ENCODE measurements at regions not wholly inside any gene's neighbourhood (a gene's known extent, or its start where the extent isn't known, plus 50 kb on each side); places are given as distances from the start of the nearest gene placed in this dataset.

DNA sequence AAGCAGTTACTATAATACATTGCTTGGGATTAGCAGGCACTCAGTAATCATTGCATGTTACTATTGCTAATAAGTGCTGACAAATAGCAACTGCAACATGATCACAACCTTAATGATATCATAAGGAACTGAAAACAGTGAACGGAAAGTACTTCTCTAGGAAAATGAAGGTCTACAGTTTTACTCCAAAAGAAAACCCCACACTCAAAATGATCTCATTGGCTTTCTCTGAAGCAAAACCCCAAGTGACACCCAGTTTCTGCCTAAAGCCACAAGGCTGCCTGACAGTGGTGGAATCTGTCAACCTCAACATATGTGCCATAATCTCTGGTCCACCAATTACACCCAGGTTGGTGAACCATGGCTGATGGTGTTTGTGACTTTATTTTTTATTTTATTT, 137.6 kb downstream of the PTGER3 start:
- Mint-ChIP-seq H3K27me3 (no peaks in the 10 kb centered on the region), H3K27ac (no peak overlapping the region), H3K4me3 (no peak overlapping the region), H3K9me3 (peaks cover 0 to 2% (median 2%) of the 10 kb centered on the region in 3 donors), H3K36me3 (no peaks in the 10 kb centered on the region), H3K4me1 (no peaks in the 10 kb centered on the region)

DNA sequence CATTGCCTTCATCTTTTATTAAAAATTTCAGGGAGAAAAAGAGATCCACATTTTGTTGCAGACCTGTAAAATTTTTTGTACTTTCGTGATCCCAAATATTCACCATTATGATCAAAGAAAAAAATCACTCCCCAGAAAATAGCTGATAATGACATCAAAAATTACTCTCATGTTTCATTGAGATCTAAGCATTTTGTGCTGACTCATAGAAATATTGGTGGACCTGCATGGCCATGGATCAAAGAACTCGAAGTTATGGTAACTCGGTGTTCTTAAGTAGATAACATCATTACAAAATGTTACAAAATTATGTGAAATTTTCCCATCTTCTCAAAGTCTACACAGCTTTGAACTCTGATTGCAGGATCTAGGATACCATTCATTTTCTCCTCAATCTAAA, 135.8 kb downstream of the PTGER3 start:
- H3K4me1 Mint-ChIP-seq: no peaks in the 10 kb centered on the region
- peaks cover 0 to 2% (median 2%) of the 10 kb centered on the region in 3 donors for H3K9me3 Mint-ChIP-seq
- no peaks in the 10 kb centered on the region for H3K27me3 Mint-ChIP-seq
- no peak overlapping the region for H3K27ac Mint-ChIP-seq
- no peak overlapping the region for H3K4me3 Mint-ChIP-seq
- H3K36me3 Mint-ChIP-seq: no peaks in the 10 kb centered on the region

DNA sequence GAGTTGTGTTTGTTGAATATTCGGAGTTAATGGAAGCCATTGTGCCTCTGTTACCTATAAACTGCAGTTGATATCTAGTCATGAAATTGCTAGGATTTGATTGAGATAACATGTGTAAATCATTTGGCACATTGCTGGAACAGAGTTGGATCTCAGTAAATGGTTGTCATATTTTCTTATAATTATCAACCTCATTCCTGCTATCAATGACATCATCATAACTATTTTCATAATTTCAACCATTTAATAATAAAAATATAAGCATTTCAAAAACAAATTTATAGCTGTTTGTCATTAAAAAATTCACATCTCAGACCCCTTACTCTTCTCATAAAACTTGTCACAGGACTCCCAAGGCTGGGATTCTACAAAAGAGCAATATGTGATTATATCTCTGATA, 133.4 kb downstream of the PTGER3 start:
- Mint-ChIP-seq H3K9me3 (peaks cover 0 to 2% (median 2%) of the 10 kb centered on the region in 3 donors), H3K27me3 (no peaks in the 10 kb centered on the region)

GRCh38 chr1:70915258-70916033, 132.2 kb downstream of the PTGER3 start:
- Mint-ChIP-seq H3K27ac (no peak overlapping the region), H3K4me1 (no peaks in the 10 kb centered on the region), H3K36me3 (no peaks in the 10 kb centered on the region), H3K9me3 (peaks cover 0 to 2% (median 2%) of the 10 kb centered on the region in 3 donors), H3K4me3 (no peak overlapping the region), H3K27me3 (no peaks in the 10 kb centered on the region)

More for the DNA sequence above, 133.4 kb downstream of the PTGER3 start:
- no peak overlapping the region for H3K4me3 Mint-ChIP-seq
- H3K4me1 Mint-ChIP-seq: no peaks in the 10 kb centered on the region
- no peaks in the 10 kb centered on the region for H3K36me3 Mint-ChIP-seq
- H3K27ac Mint-ChIP-seq: no peak overlapping the region

- no peak overlapping the region for H3K4me3 Mint-ChIP-seq
- H3K36me3 Mint-ChIP-seq: no peaks in the 10 kb centered on the region
- peaks cover 0 to 2% (median under 1%) of the 10 kb centered on the region in 3 donors for H3K9me3 Mint-ChIP-seq
- no peak overlapping the region for H3K27ac Mint-ChIP-seq
- no peaks in the 10 kb centered on the region for H3K4me1 Mint-ChIP-seq
- H3K27me3 Mint-ChIP-seq: no peaks in the 10 kb centered on the region
These were observed 131.6 kb downstream of the PTGER3 start for GRCh38 chr1:70916034-70916427.

- Mint-ChIP-seq H3K27me3 (no peaks in the 10 kb centered on the region), H3K27ac (no peak overlapping the region), H3K4me1 (no peaks in the 10 kb centered on the region), H3K36me3 (no peaks in the 10 kb centered on the region), H3K4me3 (no peak overlapping the region), H3K9me3 (peaks cover 1 to 10% (median 7%) of the 10 kb centered on the region in 3 donors)
These were observed 127.8 kb downstream of the PTGER3 start for GRCh38 chr1:70919706-70920323.

Data from IgD-negative memory B cell (primary cell).